HG03469 (cell line): ENCODE measurements at regions not wholly inside any gene's neighbourhood (a gene's known extent, or its start where the extent isn't known, plus 50 kb on each side); places are given as distances from the start of the nearest gene placed in this dataset.
"Not testable (repeated sequence)": the region's sequence is repeated elsewhere in the genome, so short reads cannot be mapped to it uniquely, and the experiment has no call there.

Experiments
- ATAC-seq: cut with Tn5 transposase; IDR thresholded peaks from one replicate; pipeline ENCODE4 v1.9.1; 2021; ENCODE audit warnings: mild to moderate bottlenecking, moderate library complexity, moderate number of reproducible peaks; ENCODE audit not compliant: unreplicated experiment

DNA sequence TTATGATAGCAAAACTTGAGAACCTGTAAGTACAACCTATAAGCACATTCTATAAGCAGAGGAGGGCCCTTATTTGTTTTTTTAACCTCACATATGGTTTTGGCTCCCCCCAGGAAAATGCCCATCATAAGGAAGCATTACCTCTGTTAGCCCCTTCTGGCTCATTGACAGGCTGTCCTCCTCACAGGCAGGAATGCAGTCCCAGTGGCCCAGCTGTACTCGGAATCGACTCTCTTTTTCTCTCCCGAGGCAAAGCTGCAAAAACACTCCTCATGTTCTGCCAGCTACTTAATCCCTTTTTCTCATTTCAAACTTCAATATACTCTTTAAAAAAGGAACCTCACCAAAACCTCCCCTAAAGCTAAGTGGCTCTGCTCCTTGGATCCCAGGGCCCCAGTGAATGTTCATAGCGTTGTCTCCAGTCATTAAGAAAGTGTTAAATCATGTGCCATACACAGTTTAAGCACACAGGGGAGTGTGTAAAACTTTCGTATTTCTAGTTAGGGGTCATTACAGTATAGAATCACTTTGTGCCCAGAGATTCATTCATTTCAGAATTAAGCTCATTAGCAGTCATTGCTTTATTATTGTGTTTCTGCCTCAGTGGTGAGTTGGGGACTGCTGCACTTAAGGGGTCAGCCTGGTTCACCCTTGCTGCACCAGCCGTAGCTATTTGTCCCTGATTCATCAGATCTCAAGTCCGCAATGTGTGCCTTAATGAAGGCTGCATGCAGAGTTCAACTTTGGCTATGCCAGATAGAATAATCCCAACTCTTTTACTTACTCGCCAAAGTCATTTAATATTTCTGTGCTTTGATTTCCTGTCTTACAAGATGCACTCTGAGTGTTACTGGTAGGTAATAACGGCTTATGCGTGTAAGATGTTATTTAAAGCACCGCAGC, 57.6 kb downstream of the JRKL start:
- ATAC-seq: no peak

DNA sequence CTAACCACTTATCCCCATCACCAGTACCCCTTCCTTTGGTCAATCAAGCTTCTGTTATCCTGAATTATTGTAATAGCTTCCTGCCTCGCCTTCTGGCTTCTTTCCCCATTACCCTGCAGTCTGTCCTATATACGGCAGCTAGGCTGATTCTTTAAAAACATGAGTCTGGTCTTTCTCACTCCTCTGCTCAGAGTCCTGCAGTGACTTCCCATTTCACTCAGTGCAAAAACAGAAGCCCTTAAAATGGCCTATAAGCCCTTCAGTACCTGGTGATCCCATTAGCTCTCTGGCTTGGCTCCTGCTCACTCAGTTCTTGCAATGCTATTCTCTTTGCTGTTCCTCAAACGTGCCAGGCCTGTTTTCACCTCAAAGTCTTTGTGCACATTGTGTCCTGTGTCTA, 58.4 kb downstream of the JRKL start:
- no peak for ATAC-seq

DNA sequence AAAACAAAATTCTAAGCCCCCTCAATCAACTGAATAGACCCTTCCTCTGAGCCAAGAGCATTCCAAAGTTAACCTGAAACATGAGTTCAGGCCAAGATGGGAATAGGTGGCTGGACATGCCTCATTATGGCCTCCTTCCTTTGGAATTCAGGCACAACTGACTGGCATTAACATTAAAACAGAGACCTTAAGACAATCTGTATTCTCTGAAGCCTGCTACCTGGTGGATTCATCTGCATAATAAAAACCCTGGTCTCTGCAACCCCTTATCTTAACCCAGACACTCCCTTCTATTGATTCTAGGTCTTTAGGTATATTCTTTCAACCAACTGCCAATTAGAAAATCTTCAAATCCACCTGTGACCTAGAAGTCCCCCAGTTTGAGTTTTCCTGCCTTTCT, 66.3 kb downstream of the JRKL start:
- ATAC-seq: no peak

DNA sequence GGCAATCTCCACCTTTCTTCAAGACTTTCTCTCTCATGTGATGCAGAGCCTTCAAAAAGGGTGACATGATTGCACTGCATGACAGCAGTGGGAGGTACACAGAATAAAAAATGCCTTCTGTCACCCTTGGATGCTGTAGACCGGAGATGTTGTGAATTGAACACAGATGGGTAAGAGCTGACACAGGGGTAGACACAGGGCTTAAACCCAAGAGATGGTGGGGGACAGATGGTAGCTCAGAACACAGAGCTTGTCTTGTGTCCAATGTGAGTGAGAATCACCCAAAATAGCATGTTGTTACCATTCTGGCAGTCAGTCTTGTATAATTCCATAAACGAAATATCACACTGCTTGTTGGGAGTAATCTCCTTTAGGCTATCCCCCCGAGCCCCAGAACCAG, 69.9 kb downstream of the JRKL start:
- ATAC-seq: no peak

DNA sequence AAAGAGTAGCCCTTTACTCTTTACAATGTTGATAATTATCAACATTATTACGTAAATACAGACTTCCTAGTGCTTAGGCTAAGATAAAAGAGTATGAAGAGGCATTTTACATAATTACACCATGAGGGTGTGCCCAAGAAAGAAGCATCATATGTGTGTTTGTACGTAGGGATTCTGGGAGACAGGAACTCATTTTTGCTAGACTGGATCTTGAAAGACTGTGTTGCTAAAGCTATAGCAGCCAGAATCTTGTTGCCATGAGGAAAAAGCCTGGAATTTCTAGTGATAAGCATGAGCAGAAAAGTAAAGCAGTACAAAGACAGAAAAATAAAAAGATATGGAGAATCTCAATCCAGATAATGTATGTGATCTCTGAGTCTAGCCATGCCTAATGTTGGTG, 72.1 kb downstream of the JRKL start:
- ATAC-seq: no peak

DNA sequence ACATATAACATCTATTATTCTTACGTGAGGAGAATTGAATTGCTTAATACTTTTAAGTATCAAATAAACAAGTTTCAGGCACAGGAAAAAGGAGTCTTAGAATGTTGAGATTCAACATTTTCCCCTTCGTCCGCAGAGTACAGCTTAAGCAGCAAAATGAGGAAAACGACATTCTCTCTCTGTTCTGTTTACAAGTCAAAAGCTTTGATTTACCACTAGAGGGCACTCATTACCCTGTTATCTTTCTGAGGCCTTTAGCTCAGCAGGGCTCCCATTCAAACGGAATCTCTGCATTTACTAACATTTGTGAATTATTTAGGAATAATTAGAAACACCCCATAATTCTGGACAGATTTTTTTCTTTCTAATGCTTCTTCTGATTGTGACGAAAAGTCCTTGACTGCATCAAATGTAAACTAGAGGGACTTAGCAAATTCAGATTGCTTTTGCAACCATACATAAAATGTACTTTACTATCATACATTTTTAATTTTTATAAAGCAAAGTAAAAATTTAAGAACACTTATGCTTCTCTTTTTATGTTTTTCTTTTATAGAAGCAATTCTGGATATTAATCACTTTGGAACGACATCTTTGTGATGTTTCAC, 75.0 kb downstream of the JRKL start:
- ATAC-seq: peak; percentile 83

DNA sequence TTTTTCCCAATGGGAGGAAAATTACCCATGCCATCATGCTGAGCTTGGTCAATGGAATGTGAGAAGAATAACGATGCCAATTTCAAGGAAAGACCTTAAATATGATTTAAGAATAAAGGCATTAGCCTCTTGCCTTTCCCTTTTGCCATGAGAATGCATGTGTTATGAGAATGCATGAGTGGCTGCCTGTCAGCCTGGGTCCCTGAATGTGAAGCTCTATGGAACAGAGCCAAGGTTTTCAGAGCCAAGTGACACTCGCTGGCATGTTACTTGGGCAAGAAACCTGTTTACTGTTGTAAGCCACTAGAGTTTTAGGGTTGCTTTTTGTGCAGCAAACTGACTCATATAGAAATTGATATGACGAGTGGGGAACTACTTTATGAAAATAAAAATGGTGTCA, 75.7 kb downstream of the JRKL start:
- ATAC-seq: no peak

DNA sequence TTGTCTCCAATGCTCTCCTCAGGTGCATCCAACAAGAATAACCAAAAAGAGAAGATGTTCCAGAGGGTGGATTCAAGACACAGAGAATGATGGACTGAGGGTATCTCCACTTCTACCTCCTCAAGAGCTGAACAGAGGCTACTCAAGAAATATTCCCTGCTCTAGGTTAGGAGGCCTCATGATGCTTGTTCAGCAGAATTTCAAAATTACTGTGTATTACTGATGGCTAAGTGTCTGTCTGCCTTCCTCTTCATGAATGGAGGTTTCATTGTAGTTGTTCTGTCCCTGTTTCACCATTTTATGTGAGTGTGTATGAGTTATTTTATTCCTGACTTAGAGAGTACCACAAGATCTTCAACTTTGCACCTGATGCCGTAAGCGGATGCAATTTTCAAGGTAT, 76.8 kb downstream of the JRKL start:
- ATAC-seq: no peak

DNA sequence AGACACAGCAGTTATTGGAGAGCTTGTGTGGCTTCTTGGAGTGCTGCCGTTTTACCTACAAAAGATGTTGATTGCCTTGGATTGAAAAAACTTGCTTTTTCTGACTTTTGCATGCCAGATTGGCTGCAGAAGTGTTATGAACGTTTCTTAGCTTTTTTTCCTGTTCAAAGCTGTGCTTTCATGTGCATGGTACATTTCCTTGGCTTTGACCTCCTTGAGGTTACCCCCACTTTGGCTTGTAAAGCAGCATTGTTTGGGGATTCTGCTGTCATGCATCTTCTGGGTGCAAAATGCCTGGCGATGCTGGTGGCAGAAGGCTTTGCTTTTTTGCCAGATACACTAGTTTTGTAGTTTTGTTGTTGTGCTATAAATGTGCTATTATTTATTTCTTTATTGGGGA, 80.0 kb downstream of the JRKL start:
- ATAC-seq: no peak

DNA sequence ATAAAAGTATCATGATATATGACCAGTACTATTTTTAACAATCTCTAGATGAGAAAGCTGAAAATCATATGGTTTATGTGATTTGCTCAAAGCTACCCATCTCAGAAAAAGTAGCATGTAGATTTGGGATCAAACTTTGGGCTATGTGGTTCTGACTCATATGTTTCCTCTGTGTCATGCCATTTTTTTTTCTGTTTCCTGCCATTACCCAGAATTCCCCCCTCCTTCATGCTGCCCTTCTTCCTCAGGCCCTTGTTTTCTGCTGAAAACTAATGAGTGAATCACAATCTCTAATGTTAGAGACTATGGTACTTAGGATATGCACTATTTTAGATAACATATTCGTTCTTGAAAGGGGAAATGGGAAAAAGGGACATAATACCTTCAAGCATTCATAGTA, 80.7 kb downstream of the JRKL start:
- ATAC-seq: no peak

DNA sequence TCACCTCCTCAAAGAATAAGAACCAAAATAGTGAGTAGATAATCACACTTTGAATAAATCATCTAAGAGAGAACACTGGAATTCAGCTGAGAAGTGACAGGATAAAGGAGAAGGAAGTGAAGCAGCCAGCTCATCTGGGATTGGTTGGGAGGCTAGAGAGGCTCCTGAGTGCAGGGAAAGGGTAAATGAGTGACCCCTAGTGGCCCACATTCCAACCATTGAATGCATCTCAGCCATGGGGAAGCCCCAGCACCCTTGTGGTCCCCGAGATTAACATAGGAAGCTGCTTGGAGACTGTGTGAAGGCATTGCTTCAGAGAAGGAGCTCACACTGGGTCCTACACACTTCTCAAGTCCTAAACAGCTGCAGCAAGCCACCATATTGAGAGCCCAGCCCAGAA, 82.3 kb downstream of the JRKL start:
- ATAC-seq: no peak

DNA sequence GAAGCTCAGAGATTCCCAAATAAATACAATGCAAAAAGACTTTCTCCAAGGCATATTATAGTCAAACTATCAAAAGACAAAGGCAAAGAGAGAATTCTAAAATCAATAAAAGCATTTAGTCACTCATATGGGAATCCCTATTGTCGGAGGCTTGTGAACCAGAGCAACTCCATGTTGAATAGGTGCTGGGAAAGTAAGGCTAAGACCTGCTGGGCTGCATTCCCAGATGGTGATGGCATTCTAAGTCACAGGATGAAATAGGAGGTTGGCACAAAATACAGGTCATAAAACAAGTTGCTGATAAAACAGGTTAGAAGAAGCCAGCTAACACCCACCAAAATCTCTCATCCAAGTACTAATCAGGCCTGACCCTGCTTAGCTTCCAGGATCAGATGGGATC, 84.5 kb downstream of the JRKL start:
- ATAC-seq: no peak

DNA sequence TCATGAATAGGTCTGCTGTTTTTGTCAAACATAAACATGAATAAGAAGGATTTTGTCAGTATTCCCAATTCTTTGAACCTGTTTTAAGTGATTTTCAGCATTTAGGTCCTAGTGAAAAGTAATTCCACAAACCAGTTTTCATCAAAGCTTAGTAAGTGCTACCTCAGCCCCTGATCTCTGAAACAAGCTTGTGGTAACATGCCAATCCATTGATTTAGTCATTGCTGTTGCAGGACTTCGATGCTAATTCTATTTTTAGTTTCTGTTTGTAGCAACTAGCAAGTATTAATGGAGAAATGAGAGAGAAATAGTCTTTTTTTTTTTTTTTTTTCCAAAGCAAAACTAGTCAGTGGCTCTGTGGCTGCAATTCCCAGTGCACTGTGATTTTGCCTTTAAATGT, 91.4 kb downstream of the JRKL start:
- no peak for ATAC-seq

DNA sequence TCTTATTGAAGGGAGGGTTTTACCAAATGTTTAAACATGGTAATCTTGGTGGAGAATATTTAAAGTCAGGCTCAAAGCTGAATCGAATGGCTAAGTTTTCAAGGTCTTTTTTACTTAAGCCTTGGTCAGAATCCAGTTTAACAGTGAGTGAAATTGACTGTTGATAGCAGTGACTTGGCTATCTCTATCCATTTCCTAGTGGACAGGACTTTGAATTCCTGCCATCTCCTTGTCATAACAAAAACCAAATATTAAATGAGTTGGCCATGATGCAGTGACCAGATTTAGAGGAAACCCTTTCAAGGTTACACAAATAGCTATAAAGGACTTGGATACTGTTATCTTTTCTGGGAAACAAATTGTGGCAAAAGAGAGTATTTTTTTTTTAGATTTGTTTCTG, 92.0 kb downstream of the JRKL start:
- no peak for ATAC-seq

DNA sequence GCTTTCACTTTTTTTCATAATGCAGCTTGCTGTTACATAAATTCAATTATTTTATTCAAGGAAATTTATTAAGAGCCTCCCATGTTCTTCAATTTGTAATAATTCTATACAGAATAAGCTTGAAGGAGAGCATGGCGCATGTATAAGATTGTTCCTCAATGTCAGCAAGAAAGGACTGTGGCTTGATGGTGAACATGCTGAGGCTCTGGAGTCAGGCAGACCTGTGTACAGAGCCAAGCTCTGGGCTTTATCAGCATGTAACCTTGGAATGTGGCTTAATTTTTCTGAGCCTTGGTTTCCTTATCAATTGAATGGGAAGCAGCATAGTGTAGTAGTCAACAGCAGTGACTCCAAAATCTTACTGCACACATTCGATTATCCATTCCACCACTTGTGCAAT, 92.4 kb downstream of the JRKL start:
- ATAC-seq: no peak

DNA sequence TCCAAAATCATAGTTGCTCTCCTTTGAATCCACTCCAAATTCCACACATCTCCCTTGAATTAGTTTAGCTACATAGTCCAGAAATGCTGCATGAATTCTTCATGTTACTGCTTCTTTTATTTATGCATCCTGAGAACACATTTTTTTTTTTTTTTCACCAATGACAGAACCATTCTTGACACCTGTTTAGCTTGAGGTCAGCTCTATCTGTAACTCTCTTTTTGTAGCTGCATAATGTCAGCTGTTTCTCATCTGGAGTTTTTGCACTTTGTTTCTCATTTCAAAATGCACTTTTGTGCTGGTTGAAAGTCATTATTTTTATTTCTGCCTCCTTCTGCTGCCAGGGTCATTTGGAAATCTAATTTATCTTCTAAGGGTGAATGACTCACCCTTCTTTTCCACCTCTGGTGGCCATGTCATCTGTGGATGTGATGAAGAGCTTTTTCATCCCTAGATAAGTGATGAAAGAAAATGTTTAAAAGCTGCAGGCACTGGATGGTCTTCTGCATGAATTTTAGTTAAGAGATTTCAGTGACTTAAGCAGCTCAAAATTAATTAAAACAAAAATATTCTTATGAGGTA, 93.7 kb downstream of the JRKL start:
- no peak for ATAC-seq

DNA sequence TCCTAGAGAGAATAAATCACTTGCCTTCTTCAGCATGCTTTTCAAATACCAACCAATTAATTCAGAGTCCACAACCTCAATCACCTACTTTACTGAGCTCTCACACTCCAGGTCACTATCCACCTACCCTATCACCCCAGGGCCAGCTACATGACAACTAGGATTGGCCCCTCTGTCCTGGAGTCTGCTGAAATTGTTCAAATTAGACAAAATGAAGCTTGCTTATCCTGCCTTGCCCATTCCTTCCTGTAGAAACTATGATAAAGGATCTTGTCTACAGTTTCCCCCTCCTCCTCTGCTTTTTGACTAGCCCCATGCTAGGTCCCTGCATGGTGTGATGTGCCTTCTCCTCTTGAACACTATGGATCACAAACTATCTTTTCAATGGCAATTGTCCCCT, 94.5 kb downstream of the JRKL start:
- ATAC-seq: no peak

DNA sequence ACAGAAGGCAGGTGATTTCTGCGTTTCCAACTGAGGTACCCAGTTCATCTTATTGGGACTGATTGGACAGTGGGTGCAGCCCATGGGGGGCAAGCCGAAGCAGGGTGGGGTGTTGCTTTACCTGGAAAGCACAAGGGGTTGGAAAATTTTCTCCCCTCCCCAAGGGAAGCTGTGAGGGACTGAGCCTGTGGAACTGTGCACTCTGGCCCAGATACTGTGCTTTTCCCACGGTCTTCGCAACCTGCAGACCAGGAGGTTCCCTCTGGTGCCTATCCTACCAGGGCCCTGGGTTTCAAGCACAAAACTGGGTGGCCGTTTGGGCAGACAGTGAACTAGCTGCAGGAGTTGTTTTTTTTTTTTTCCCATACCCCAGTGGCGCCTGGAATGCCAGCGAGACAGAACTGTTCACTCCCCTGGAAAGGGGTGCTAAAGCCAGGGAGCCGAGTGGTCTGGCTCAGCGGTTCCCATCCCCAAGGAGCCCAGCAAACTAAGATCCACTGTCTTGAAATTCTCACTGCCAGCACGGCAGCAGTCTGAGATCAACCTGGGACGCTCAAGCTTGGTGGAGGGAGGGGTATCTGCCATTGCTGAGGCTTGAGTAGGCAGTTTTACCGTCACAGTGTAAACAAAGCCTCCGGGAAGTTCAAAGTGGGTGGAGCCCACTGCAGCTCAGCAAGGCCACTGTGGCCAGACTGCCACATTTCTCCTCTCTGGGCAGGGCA, 97.2 kb downstream of the JRKL start:
- no peak for ATAC-seq

DNA sequence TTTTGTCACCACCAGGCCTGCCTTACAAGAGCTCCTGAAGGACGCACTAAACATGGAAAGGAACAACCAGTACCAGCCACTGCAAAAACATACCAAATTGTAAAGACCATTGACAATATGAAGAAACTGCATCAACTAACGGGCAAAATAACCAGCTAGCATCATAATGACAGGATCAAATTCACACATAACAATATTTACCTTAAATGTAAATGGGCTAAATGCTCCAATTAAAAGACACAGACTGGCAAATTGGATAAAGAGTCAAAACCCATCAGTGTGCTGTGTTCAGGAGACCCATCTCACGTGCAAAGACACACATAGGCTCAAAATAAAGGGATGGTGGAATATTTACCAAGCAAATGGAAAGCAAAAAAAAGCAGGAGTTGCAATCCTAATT, 99.1 kb downstream of the JRKL start:
- not testable (repeated sequence) for ATAC-seq

DNA sequence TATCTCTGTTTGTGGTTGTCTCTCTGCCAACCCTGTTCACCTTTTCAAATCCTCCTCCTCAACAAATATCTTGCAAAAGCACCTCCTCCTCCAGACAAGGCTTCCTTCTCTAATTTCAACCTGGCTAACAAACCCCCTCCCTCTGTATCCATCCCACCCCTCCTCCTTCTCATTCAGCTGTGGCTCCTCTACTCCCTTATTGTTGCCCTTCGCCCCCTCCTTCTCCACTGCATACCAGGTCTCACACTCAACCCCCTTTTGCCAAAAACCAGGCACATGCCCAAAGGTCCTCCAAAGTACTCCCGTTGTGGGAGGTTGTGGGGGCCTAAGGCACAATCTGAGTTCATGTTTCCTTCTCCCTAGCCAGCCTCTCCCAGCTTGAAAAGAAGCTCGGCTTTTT, 110.6 kb downstream of the JRKL start:
- no peak for ATAC-seq

DNA sequence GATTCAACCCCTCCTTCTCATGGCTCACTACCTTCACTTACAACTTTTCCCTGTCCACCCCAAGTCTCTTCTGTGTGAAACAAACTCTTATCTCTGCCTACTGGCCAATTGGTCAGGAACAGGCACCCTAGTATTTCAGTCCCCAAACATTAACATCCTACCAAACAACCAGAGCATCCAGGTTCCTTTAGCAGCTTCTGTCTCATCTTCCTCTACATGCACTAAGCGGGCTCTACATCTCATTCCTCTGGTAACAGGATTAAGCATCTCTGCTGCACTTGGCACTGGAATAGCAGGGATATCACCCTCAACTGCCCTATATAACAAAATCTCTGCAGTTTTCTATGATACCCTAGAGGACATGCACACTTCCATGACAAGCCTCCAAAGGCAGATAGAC, 116.2 kb downstream of the JRKL start:
- ATAC-seq: no peak

DNA sequence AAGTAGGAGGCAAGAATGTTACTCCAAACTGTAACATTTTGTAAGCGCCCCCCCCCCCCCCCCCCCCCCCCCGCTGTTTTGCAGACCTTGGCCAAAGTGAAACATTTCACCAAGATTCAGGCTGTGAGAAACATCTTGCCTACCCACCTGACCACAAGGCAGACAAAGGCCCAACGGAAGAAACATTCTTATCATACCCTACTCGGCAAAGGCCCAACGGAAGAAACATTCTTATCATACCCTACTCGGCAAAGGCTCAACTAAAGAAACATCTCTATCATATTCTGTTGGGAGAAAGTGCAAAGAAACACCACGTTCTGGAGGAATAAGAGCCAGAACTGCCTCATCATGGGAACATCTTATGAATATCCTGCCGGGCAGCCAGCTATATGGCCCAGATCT, 117.1 kb downstream of the JRKL start:
- no peak for ATAC-seq
